ENCODE measurements at regions not wholly inside any gene's neighbourhood (a gene's known extent, or its start where the extent isn't known, plus 50 kb on each side); places are given as distances from the start of the nearest gene placed in this dataset.

- TF ChIP-seq POLR2A (IDR thresholded peaks at IDR 0.05; ENCODE audit: low read depth, low read length) (no peak), RFX5 (IDR thresholded peaks at IDR 0.05; ENCODE audit: low read depth, low read length) (no peak), CTCF (conservative IDR thresholded peaks at IDR 0.05; ENCODE audit: low read depth, low read length) (no peak), RCOR1 (IDR thresholded peaks at IDR 0.05; ENCODE audit: insufficient replicate concordance, low read length) (no peak), MAZ (IDR thresholded peaks at IDR 0.05; ENCODE audit: borderline replicate concordance, low read depth, low read length) (no peak)
Observed at GRCh38 chr11:127950162-127950561, 637.2 kb downstream of the ETS1 start.
